Activated T-helper 1 cell treated with anti-CD3 and anti-CD28 coated beads, Interleukin-2, amount 50 U/mL, for 16 hours (primary cell): ENCODE measurements at regions not wholly inside any gene's neighbourhood (a gene's known extent, or its start where the extent isn't known, plus 50 kb on each side); places are given as distances from the start of the nearest gene placed in this dataset.

Experiments
- DNase-seq, 2 donors: peaks; one replicate each; pipeline ENCODE4 v3.0.0-alpha.2; 2020; ENCODE audit warnings: low read depth in 1 of 2, low spot score in 1 of 2

DNA sequence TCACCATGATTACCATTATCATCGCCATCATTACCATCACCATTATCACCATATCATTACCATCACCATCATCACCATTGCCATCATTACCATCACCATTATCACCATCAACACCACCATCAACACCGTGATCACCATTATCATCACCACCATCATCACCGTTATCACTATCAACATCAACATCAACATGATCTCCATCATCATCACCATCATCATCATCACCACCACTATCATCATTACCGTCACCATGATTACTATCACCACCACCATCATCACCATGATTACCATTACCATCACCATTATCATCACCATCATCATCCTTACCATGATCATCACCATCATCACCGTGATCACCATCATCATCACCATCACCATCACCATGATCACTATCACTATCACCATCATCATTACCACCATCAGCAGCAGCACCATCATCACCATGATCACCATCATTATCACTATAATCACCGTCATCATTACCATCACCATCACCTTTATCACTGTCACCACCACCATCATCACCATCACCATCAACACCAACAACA lies 753.7 kb downstream of the BRD1 start:
- DNase-seq: no peak

DNA sequence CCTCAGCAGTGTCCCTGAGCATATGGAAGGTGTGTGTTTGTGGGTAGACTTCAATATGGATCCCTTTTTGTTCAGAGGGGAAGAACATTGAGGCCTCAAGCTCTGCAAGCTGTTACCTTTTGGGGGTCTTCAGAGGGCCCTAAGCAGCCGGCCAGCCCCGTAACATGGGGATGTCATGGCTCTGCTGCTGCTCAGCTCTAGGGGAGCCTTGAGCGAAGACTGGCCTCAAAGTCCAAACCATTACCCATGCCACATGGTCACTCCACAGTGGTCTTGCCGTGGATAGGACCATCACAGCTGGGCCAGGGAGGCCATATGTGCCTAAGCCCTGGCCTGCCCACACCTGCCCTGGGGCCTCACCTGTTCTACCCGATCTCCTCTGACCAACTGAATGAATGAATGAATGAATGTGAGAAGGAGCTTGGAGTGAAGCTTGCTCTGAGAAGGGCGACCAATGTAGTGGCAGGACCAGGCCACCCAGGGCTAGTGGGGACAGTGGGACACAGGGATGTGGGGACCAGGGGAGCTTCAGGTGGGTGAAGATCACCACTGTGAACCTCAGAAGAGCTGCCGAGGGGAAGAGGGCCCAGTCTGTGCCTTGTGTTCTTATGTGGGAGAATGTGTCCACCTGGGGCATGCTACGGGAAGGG lies 754.6 kb downstream of the BRD1 start:
- no peak for DNase-seq

DNA sequence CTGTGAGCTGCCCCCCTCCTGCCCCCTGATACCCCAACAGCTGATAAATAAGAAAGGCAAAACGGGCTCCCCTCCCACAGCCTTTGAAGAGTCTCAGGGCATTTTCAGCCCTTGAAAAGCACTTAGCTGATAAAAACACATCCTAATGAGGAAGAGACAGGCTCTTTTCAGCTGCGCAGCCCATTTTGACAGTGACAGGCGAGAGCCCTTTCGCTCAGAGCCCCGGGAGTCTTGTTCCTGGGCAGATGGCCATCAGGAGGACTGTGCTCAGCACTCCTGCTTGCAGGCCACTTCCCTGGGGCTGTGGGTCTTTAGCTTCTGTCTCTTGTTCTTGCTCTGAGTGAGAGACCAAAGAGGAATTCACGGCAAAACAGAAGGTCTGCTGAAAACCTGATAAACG lies 757.2 kb downstream of the BRD1 start:
- DNase-seq: no peak

DNA sequence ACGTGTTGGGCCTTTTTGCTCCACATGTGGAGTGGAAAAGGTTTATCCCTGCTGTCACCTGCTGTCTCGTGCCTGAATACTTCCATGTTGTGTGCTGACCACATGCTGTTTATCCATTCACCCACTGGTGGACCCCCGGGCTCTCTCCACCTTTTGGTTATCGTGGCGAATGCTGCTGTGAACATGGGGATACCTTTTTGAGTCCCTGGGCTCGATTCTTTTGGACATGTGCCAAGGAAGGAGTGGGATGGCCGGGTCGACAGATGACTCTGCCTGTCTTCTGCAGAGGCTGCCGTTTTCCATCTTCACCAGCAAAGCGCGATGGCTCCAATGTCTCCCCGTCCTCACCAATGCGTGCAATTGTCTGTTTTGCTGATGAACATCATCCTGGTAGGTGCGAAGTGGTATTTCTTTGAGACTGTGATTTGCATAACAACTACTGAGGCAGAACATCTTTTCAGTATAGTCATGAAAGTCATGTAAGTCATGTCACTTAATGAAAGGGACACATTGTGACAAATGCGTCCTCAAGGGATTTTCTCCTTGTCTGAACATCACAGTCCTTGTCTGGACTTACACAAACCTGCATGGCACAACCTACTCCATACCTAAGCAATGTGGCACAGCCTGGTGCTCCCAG lies 758.7 kb downstream of the BRD1 start:
- no peak for DNase-seq

DNA sequence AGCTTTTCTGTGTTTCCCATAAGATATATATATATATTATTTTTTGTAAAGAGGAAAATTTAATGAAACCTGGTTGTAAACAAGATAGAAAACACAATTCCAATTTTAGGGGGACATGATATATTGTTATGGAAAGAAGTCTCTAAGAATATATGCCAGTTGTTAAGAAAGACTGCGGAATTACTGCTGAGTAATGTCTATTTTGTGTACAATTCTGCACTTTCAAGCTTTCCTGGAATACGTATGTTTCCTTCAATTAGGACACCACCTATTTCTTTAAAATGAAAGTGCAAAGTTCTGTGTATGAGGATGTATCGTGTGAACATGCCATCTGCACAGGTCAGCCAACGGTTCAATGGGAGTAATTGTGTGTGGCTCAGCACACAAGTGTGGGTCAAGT lies 760.2 kb downstream of the BRD1 start:
- no peak for DNase-seq

DNA sequence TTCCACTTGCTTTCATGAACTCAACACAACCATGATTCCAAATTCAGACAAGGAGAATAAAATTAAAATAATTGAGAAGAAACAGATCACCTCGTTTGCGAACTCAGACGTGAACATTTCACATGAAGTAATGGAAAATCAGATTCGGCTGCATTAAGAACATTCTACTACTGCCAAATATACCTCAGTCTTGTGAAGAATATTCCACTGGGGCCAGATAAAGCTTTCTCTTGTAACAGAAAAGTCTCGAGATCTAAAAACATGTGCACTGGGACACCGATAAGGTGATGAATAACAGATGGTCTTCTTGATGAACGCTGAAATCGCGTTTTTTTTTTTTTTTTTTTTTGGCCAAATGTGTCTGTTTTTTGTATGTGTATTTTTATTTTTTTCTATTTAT lies 761.1 kb downstream of the BRD1 start:
- DNase-seq: no peak

DNA sequence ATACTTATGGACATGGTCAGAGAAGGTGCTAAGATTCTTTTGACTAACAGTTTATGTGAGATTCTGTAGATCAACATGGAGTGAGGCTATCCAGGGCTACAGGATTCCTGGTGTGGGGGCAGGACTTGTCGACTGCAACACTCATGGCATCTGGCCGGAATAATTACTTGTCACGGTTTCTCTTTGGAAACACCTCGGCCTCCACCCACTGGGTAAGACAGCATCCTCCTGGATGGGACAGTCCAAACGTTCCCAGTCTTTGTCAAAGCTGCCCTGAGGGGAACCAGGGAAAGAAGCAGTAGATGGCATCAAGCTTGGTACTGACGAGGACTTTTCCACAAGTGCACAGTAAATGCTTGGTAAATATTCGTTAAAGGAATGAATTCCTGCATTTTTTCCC lies 762.8 kb downstream of the BRD1 start:
- DNase-seq: no peak

DNA sequence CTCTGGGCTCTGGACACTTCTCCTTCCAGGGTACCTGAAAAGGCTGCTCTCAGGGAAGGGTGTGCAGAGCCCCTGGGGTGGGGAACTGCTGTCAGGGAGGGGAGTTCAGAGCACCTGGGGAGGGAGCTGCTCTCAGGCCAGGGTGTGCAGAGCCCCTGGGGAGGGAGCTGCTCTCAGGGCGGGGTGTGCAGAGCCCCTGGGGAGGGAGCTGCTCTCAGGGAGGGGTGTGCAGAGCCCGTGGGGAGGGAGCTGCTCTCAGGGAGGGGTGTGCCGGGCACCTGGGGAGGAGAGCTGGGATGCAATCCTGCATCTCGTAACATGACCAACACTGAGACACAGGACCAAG lies 764.2 kb downstream of the BRD1 start:
- no peak for DNase-seq

DNA sequence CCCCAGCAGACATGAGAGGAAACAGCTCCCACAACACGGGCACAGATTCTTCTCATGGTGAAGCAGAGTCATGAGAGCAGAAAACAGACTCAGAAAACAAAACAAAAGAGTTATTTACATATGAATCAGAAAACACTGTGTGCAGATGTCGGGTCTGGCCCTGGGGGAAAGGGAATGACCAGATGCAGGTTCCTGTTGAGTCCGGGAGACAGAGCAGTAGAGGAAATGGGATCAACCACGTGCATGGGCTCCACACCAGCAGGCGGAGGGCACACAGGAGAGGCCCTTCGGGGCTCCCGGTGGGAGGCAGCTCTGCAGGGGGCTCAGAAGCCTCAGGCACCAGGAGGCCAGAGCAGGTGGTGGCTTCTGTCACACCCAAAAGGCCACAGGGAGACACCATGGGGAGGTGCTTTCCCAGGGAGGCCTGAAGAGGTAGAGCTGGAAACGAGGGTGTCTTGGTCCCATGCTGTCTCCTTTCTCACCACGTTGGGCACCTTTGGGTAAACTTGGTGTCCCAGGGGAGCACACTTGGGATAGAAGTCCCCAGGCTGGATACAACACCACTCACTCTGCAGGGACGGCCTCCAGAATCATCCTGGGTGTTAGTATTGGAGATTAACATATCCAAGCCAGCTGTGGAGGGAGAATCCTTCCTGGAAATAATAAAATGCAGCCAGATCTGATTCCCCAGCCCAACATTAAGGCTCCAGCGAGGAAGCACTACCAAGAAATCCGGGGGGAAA lies 764.7 kb downstream of the BRD1 start:
- DNase-seq: no peak

DNA sequence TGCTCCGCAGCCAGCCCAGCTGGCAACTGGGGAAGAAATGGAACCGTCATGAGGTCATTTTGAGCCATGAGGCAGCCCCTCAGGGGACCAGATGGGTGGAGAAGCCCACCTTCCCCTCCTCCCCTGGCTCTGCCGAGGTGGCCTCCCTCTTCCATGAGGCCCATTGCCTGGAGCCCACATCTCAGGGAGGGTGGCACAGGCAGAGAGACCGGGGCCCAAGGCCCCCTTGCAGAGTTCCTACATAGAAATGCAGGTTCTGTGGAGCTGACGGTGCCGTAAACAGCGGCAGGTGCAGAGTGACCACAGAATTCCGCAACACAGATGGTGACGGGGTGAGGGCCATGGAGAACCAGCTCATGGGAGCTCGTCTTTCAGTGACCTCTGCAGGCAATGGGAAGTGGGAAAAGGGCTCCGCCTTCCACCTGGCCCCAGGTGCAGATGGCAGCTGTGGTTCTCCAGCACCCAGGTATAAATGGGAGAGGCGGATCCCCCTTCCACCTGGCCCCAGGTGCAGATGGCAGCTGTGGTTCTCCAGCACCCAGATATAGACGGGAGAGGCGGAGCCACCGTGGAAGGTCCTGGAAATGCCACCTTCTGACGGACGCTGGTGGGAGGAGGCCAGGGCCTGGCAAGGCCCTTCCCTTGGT lies 765.4 kb downstream of the BRD1 start:
- no peak for DNase-seq

DNA sequence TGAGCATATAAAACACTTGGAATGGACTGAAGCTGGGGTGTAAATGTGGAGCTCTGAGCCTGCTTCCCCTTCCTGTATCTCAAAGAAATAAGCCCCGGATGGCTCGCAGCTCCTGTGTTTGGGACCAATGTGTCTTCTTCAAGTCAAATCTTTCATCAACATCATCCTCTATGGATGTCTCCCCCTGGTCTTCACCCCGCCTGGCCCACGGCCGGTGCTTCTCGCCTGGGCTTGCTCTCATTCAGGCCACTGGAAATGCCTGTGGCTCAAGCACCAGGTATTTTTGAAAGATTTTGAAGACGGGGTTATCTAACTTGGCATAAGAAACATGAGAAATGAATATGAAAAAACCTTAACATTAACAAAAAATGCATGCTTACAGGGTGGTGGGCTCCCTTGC lies 769.8 kb downstream of the BRD1 start:
- no peak for DNase-seq

DNA sequence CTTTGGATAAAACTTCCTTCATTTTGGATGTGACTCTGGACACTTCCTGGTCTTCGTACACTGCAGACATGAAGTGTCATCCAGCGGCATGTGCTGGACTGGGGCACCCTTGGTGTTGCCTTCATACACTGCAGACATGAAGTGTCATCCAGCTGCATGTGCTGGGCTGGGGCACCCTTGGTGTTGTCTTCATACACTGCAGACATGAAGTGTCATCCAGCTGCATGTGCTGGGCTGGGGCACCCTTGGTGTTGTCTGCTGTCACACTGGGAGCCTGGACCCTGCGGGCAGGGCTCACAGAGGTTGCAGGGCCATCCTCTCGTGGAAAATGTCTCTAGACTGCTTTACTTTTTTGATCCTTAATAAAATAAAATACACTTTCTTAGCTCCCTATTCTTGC lies 771.4 kb downstream of the BRD1 start:
- no peak for DNase-seq

DNA sequence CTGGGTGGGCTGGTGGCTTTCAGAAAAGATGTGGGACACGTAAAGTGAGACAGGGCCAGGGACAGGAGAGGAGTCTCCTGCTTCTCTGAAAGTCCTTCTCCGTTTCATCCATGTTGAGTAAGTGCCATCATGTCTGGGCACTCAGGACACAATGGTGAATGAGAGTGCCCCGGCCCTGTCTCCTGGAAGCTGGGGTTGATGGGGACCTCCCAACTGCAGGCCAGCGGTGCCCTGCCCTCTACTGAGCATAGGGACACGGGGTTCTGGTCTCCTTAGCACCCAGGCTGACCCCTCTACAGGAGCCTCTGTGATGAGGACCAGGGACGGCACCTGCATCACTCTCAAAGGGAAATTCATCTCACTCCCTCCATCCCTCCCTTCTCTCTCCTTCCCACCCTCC lies 772.3 kb downstream of the BRD1 start:
- DNase-seq: no peak

DNA sequence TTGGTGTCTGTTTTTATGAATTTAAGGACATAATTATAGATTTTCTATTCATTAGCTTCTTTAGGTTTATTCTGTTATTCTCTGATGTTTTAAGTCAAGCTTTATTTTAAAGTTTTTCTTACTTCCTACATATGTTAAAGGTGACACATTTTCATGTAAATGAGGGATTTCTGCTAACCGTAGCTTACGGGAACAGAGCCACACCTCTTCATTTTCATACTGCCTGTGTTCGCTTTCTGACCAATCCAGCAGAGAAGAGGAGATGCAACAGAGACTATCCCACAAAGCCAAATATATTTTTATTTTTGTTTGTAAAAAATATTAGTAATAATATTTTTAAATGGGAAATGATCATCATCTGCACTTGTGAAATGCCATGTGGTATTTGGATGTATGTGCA lies 774.1 kb downstream of the BRD1 start:
- DNase-seq: no peak

DNA sequence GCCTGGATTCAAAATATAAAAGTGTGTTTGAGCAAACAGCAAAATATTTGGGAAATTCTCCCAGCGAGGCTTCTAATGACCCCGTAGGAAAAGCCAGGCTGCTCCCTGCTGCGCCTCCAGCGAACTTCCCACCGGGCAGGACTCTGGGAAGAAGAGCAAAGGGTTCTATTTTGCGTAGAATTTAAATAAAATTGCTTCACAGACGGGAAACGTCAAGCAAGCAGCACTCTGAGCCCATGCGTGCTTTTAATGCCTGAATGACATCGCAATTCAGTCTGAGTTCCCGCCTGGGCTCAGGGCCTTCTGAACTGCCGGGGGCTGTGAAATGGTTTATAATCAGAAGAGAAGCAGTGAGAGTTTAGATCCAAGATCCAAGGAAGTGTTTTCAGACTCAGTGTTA lies 775.1 kb downstream of the BRD1 start:
- no peak for DNase-seq

DNA sequence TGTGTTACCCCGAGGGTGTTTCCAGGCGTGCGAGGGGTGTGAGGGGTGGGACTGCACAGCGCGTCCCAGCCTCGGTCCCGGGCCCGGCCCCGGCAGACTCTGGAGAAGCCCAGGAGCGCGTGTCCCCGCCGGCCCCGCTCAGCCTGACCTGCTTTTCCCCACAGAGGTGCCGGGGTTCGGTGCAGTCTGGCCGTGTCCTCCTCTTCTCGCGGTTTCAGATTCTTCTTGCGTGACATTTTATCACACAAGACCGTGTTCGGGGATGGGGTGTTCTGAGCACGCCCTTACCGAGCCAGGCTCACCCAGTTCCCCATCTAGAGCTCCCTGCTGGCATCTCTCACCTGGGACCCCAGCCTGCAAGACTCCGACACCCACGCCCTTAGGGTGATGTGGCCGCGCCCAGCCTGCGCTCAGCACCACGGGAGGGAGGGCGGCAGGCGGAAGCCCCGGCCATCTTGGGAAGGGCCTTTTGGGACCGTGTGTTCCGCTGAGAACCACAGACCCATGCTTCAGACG lies 775.6 kb downstream of the BRD1 start:
- peak in 1 of 2 donors; percentile 43 for DNase-seq

DNA sequence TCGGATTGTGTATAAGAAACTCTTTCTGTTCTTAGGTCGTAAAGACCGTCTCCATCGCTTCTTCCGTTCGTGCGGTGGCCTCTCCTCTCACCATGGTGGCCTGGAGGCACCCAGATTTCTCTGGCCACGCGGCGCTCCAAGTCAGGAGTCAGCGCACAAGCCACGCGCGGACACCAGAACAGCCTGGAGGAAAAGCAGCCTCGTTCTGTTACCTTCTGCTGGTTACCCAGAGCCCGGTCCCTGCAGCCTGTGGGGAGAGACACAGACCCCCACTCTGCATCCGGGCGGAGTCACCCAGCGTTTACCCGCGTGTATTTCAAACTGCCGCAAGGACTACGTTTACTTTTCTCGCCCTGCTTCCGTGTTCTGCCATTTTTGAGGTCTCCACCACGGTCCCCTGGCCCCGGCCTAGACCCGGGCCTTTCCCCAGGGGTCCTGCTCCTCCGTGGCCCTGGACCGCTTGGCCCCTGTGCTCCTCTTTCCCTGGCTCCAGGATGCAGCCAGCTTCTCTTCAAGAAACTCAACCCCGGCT lies 776.1 kb downstream of the BRD1 start:
- DNase-seq: no peak

DNA sequence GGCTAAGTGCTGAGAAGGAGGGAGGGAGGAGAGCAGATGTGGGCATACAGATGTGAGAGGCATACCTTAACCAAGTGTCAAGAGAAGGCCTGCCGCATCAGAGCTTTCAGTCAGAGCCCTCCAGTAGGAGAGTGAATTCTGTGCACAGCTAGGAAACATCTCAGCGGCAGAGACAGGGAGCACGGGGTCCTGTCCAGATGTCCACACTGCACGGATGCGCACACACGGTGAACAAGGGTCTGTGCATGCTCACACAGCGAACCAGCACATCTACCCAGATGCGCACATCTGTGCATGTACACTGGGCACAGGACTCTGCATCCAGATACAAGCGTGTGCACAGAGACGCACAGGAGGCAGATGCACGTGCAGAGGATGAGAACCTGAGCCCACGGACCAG lies 778.0 kb downstream of the BRD1 start:
- no peak for DNase-seq

DNA sequence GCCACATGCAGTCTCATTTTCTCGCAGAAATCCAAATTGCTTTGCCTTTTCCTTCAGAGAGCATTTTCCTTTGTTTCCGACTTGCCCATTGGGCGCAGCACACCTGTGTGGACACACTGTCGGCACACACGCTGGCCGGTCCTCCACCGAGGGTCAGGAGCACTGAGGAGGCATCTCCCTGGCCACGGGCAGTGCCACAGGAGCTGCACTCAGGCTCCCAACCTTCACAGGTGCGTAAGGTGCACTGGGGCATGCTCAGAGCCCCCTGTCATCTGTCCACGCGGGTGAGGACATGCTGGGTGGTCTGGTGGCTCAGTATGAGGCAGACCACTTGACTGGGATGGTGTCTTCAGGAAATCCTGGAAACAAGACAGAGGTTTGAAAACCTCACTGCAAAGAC lies 779.1 kb downstream of the BRD1 start:
- no peak for DNase-seq

DNA sequence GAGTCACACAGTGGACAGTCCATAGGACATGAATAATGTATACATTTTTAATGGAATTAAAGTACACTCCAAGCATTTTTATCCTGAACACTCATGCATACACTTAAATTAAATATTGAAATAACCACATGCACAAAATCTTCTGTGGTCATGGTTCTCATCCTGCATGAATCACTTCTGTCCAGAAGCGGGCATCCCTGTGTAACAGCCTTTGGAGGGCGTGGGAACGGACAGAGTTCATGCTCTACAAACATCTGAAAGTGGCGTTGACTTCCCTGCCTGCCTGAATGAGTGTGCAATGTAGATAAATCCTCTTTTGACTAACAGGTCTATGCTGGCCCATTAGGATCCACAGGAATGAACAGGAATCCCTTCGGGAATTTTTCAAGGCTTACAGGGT lies 780.2 kb downstream of the BRD1 start:
- no peak for DNase-seq

DNA sequence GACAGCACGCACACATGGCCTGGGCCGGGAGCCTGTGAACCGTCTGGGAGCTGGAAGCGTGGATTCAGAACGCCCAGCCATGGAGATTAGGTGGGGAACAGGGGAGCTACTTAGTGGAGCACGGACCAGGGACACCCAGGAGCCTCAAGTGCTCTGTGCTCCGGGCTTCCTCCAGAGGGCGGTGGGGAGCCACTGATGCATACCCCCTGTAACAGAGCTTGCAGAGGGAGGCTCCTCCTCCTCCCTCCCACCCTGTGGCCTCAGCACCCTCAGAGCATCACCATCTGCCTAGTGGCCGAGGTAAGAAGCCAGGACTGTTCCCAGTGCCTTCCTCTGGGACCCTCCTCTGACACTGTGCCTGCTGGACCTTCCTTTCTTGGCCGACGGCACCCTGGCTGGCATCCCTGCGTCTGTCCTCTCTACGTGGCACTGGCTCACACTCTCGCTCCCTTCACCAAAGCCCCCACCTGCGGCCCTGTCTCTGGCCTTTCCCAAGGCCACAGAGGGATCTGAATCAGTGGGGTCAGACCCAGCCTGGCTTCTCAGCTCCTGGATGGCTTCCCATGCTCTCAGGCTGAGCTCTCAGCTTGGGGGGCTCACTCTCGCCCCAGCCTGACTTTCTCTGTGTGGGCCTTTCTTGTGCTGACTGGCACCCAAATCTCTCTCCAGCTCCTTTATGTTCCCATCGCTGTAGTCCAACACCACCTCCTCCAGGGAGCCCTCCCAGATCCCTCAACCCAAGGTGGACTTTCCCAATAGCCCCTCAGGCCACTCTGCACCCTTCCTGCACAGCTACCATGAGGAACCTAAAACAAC lies 780.9 kb downstream of the BRD1 start:
- no peak for DNase-seq
